HG03103 (cell line): ENCODE measurements at regions not wholly inside any gene's neighbourhood (a gene's known extent, or its start where the extent isn't known, plus 50 kb on each side); places are given as distances from the start of the nearest gene placed in this dataset.

Experiments
- ATAC-seq: cut with Tn5 transposase; IDR thresholded peaks from one replicate; pipeline ENCODE4 v1.9.1; 2021; ENCODE audit warnings: low read depth; ENCODE audit not compliant: unreplicated experiment

DNA sequence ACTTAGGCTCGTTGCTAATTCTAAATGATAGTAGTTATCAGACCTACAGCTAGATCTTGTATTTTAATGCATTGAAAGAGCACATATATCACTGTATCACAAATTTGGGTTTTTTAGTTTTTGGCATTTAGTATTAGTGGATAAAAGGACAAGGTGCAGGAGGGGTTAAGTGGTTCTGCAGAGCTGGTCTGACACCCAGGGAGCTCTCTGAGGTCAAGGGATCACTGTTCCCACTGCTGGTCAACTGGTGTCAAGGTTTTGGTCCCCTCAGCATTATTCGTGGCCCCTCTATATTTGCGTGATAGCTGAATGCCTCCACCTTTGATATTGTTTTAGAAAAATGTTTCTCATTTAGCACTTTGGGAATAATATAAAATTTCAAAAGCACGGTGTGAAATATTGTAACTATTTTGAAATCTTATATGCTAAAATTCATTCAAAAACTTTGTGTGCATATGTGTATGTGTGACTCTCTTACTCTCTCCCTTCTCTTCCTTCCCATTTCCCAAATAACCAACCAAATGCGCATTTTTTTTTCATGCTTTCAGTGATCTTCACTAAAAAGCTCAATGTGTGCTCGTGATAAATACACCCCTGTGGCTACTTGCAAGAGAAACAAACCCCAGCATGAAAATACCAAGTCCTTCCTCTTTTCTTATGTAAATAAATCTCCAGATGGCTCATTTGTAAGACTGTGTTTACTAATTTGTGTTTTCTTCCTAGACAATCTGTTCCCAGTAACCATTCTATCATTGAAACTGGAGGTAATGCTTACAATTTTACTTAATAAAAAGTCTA lies 309.2 kb downstream of the FGFR2 start:
- no peak for ATAC-seq

GRCh38 chr10:121289800-121290199 lies 308.4 kb downstream of the FGFR2 start:
- ATAC-seq = no peak

- no peak for ATAC-seq
Measured at GRCh38 chr10:121290674-121291073, 307.6 kb downstream of the FGFR2 start.

GRCh38 chr10:121291376-121291775 lies 306.9 kb downstream of the FGFR2 start:
- no peak for ATAC-seq

GRCh38 chr10:121291823-121292222 lies 306.4 kb downstream of the FGFR2 start:
- no peak for ATAC-seq

DNA sequence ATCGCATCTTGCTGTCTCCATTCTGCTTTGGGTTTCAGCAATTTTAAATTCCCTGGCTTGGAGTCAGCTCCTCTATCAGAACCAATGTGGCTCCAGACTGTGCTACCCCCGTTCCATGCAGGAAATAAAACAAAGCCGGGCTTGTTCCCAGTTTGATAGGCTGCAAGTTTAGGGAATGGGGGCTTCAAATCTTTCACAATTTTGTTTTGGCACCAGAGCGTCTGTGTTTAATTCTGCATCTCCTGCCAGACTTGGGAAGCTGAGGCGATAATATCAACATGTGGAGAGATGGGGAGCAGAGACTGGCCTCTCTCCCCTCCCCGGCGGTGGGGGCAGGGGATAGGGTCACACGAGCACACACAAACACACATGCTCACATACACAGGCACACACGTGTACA lies 305.9 kb downstream of the FGFR2 start:
- ATAC-seq = no peak

DNA sequence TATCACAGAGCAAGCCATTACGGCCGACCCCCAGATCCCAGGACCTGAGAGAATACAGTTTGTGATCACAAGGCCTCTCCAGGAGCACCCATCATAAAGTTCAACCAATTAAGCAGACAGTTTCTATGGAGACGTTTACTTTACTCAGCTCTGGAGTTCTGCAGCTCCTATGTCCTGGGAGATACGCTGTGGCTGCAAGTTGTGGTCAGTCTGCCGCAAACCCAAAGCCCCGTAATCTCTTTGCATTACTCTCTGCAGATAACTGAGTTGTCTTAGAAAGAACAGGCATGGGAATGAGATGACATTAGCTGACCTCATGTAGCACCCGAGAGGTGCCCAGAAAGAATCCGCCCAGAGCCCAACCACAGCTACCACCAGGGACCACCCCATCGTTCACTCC lies 305.1 kb downstream of the FGFR2 start:
- ATAC-seq = no peak

DNA sequence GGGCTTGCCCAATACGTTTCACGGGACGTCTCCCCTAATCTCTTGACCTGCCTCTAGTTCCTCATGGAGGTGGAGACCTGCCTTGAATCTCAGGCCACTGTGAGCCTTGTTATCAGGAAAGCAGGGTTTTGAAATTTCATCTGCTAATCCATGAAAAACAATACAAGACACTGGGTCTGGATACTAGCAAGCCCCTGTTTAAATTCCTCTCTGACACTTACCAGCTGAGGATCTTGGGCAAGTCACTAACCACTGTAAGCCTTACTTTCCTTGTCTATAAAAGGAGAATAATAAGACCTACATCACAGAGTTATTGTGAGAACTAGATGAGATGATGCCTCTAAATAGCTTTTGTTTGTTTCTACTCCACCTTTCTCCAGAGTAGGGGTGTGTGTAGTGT lies 303.6 kb downstream of the FGFR2 start:
- no peak for ATAC-seq

DNA sequence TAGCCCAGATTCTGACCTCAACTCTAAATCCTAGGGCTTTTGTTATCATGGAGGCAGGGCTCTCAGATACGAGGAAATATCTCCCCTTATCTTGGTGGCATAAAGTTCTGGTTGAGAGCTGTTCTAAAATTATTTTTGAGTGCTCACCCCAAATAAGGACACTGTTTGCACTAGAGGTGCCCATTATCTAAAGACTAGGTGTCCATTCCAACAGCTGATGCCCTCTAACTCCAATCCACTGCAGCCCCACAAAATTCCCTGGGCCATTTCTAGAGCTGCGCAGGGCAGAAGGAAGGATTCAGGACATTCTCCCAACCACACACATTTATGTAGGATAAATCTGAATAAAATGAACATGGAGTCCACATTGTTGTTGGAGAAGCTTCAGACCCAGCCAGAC lies 301.9 kb downstream of the FGFR2 start:
- no peak for ATAC-seq

DNA sequence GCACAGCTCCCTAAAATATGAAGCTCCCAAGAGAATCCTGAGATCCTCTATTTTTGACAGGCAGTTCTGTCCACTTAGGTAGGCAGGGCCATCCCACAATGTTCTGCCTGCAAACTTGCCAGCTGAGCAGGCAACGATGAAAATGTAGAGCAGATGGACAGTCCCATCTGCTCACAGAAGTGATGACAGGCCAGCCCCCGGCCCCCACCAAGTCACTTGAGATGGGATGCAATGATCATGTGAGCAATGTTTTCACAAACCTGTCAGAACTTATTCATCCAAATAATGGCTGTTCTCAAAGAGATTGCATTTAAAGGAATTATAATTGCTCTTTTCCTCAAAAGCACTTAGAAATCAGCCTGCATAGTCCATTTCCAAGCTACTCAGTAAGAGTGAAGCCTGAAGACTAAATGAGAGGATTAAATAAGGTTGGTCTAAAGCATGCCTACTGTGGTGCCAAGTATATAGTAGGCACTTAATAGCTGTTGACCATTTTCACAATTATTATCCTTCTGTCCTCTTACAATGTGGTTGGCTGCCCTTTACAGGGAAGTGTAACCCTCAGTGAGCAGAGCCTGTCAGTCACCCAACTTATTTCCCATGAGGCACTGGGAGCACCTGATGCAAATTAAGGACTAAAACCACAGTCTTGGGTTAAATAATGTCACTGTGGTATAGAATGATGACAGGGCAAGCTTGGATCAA lies 301.2 kb downstream of the FGFR2 start:
- ATAC-seq = no peak

DNA sequence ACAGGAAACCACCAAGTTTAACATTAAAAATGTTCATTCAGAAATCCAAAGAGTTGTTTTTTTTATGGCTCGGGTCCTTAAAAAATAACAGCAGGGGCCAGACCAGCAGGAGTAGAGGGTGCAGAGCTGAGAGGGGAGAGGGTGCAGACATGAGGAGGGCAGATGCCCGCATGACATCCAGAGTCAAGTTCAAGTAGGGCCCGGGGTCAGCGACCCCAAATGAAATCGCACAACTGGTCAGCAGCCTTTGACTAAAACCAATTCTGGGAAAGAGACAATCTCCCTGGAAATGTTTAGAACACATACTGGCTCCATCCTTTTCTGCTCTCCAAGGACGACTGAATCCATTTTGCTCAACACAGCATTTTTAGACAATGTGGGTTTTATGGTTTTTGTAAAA lies 297.5 kb downstream of the FGFR2 start:
- no peak for ATAC-seq

GRCh38 chr10:121302541-121303180 lies 295.6 kb downstream of the FGFR2 start:
- ATAC-seq = no peak

DNA sequence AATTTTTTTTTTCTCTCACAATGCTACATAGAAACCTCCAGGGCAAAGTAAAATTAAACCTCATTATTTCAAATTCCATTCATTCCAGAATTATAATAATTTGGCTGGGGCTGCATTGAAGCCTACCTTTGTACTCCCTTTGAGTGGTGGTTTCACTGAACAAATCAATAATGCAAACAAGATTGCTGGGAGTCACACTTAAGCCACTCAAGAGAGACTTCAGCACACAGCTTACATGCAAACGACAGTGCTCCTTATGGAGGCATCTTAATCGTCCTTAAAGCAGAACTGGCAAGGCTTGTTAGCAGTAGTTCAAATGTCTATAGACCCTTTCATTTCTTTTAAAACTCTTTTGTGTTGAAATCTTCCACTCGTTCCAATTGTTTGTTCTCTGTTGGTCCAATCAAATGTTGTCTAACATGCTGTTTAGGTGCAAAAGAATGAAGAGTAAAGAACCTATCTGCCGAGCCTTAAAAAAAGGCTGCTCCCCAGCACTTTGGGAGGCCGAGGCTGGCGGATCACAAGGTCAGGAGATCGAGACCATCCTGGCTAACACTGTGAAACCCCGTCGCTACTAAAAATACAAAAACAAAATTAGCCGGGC lies 294.9 kb downstream of the FGFR2 start:
- no peak for ATAC-seq

- ATAC-seq = no peak
Measured at GRCh38 chr10:121305066-121305465, 293.2 kb downstream of the FGFR2 start.

GRCh38 chr10:121306159-121306673 lies 292.0 kb downstream of the FGFR2 start:
- no peak for ATAC-seq

GRCh38 chr10:121307411-121307980 lies 290.7 kb downstream of the FGFR2 start:
- ATAC-seq = no peak

DNA sequence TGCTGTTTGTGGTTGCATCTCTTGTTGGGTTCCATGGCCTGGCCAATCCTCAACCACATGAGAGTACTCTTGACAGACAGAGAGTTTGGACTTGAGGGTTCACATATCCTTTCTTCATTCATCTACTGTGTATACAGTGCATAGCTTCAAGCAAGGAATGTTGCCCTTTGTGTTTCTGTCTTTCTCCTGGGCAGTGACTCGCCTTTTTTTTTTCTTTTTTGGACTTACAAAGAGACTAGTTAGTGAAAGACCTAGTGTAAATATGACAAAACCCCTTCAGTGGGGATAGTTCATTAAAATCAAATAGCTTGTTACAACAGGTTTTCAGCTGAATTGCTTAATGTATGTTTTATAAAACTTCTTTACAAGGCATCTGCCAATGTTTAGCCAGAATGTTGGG lies 290.2 kb downstream of the FGFR2 start:
- ATAC-seq = no peak

DNA sequence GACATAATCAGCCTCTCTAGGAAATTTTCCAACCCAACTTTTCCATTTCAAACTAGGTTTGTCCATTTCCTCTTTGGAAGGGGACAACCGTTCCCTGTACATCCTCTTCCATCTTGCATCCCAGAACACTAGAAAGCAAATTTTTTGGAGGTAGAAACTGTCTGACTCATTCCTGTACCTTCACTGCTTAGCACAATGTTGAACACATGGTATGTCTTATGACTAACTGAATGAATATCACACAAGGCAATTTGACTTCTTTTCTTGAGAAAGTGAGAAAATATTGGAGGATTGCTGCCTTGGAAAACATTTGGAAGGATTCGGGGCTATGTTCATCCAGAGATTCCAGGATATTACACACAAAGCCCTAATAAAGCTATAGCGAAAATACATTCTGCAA lies 289.1 kb downstream of the FGFR2 start:
- ATAC-seq = no peak

DNA sequence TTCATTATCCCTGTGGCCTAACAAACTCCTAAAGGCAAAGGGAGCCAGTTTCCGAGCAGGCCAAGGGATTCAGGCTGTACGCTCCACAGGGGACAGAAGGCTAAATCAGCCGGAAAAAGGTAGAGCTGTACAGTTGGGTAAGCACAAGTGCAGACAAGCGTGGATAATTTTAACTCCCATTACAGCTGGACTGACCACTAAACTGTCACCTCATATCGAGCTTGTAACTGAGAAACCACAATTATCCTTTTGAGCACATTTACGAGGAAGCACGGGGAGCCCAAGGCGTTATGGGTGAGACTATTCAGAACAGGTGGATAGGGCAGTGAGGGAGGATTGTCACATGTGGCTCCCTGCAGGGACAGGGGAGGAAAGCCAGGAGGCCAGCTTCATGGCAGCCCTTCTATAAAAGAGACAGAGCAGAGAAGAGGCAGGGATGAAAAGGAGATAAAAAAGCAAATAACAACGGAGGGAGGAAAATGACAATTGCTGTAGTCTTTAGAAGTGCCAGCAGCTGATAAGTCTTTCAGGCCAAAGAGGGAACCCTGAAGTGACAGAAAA lies 288.0 kb downstream of the FGFR2 start:
- no peak for ATAC-seq

- no peak for ATAC-seq
Measured at GRCh38 chr10:121311812-121312443, 286.3 kb downstream of the FGFR2 start.
